Activated T-cell treated with anti-CD3 and anti-CD28 coated beads for 48 hours (primary cell): ENCODE measurements at regions not wholly inside any gene's neighbourhood (a gene's known extent, or its start where the extent isn't known, plus 50 kb on each side); places are given as distances from the start of the nearest gene placed in this dataset.

Experiments used
- DNase-seq: peaks from one replicate; pipeline ENCODE4 v3.0.0-alpha.2; 2020; ENCODE audit warnings: low read depth

DNA sequence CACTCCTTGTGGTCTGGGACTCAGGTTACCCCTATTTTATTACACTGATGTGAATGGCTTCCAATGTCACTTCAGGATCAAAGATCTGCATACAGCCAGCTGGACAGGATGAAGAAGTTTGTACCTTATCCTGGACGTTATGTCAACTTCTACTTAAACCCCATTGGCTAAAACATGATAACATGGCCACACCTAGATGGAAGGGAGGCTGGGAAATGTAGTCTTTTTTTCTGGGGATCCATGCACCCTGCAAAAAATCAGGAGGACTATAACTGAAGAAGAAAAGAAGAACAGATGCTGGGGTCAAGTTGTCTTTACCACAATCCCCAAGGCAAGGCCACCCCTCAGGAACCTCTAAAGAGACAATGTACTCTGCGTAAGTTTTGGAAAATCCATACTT, 459.2 kb downstream of the BCOR start:
- DNase-seq = no peak

DNA sequence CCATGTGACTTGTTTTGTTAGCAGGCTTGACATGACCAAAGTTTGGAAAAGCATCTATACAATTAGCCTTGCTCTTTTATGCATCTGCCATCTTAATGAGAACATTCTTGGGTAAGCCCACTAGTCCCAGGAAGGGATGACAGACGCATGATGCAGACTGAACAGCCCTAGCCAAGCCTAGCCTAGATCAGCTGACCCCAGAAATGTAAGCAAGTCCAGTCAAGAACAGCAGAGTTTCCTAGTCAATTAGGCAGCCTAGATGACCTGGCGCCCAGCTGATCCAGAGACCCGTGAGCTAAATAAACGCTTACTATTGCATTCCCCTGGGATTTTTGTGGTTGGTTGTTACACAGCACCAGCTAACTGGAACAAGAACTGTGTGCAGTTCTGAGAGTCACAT, 457.9 kb downstream of the BCOR start:
- DNase-seq = no peak

DNA sequence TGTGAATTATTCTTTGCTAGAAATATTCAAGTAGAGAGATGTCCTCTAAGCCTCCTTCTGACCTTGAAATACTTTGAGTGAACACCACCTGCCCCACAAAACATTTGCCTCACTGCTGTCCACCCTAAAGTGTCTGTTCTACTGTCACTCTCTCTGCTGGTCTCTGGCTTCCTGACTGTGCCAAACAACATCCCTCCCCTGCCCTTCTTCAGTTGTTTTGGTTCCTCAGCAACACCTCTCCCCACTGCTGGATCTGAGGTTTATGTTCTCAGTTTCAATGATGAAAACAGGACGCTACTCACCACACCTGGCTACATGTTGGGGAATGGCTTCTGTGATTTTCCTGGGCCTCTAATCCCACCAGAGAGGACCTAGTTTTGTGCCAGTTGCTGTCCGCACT, 456.9 kb downstream of the BCOR start:
- no peak for DNase-seq

DNA sequence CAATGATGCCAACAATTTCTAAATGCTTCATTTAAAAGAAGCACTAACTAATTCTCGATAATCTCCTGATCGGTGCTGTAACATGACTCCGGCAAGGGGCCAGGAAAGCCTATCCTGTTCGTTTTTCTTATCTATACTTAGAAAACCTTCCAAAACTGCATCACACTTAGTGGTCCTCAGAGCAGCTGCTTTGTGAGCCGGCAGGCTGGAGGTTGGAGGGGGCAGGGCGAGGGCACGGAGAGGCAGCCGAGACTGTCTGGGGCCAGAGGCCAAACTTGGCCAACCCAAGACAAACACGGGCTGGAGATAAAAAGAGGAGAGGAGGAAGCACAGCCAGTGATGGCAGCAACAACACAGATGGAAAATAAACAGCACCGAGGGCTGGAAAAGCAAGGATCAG, 455.7 kb downstream of the BCOR start:
- no peak for DNase-seq

DNA sequence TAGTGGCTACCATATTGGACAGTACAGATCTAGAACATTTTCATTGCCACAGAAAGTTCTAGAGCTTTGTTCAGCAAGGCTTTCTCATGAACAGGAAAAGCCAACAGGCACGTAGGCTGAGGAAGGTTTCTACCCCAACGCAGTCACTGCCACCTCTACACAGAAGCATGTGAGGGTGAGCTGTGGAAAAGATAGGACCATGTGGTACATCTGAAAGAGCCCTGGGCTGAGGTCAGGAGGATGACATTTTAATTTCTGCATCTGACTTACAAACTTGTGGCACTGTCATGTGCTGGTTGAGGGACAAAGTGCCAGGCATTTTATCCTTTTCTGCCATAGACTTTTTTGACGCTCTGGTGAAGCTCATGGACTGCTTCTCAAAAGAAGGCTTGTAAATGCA, 454.2 kb downstream of the BCOR start:
- DNase-seq = no peak

DNA sequence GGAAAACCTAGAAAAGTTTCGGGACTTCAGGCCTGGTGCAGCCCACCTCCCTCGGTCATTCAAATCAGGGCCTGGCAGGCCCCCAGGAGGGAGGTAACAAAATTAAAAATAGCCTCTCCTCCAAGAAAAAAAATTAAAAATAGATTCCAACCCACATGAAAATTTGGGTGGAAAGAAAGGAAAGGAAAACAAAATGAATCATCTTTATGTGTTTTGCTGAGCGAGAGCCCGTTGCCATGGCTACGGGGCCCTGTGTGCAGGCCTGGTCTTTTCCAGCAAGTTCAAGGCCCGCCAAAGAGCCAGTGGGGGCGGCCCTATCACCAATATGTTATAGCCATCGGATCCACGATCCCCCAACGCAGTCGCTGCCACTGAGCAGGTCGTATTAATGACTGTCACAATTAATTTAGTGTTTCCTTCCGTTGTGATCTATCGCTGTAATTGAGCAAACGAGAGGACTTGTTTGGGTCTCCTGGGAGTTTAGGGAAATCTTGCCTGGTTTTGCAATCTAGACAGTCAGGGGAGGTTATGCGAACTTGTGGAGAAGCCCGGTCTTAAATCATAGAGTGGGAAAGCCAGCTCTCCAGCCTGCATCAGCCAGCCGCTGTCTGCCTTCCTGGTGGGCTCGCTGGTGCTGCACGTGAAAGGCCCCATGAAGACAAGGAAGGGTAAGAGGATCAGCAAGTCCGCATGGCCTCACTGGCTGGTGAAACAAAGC, 452.4 kb downstream of the BCOR start:
- peak; percentile 8 for DNase-seq

DNA sequence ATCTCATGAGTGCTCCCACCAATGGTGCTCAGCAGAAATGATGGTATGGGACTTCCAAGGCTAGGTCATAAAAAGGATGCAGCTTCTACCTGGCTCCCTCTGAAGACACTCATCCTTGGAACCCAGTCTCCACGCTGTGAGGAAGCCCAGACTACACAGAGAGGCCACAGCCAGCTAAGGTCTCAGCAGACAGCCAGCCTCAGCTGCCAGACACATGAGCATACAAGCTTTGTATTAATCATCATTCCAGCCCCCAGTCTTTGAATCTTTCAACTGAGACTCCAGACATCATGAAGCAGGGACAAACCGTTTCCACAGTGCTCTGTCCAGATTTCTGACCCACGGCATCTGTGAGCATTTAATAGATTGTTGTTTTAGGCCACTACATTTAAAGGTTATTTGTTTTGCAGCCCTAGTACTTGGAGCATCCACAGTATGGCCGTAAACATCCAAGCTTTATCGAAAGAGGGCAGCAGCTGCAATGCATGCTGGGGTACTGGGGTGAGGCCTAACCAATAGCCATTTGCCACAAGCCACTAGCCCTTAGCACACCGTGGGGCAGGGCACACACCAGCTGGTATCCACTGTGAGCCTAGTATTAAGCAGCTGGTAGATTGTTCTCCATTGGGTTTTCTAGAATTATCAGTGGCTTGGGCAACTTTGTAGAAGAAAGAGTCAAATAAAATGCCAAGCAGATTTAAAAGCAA, 449.1 kb downstream of the BCOR start:
- no peak for DNase-seq

DNA sequence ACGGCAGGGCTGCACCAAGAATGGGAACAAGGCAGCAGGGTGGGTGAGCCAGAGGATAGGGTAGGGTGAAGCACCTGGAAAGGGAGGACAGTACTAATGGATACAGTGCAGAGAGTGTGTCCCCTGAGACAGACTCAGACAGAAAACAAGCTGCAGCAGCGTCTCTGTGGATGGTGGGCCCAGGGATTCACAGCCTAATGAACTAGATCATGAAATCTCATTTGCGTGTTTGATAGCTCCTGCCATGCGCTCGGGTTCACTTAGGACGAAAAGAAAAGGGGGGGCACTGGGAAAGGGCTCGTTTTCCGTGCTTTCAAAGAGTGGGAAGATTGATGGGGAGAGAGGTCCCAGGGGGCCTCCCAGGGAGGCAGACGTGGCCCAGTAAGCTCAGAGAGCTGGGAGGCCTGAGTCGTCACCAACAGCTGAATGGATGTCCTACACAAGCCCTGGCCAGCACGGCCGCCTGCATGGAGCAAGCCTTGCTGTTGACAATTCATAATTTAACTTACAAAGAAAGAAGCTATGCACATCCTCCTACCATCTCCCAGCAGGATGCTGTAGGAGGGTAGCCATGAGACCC, 446.9 kb downstream of the BCOR start:
- DNase-seq = no peak

DNA sequence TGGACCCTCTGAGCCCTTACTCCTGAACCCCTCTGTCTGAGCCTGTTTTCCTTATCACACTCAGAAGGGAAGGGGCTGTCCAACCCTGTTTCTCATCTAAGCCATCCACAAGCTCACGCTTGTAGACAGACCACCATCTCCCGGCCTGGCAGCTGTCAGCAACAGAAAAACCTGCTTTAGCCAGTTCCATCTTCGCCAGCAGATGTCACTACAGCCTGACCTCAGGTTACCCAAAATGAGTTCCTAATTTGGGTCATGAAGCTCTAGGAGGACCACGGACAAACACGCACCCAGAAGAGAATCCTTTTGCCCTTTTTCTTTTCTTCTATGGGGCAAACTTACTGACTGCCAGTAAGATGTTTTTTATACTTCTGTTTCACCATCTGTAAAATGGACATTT, 445.4 kb downstream of the BCOR start:
- peak; percentile 6 for DNase-seq

DNA sequence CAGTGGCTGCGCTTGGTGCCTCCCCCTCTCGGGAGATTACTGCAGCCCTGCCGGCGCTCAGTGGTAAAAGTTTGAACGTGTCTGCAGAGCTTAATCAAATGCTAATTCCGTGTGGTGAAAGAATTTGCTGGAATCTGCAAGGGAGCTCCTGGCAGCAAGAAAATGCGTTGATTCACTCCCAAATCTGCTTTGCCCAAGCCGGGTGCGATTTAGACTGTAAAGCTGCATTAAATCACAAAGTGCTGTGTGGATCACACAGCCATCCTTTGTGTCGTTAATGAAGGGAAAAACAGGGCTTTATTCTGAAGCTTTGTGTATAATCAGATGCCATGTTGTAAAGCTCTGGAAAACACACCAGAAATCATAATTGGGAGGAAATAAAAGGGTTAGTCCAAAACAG, 444.1 kb downstream of the BCOR start:
- DNase-seq = no peak

DNA sequence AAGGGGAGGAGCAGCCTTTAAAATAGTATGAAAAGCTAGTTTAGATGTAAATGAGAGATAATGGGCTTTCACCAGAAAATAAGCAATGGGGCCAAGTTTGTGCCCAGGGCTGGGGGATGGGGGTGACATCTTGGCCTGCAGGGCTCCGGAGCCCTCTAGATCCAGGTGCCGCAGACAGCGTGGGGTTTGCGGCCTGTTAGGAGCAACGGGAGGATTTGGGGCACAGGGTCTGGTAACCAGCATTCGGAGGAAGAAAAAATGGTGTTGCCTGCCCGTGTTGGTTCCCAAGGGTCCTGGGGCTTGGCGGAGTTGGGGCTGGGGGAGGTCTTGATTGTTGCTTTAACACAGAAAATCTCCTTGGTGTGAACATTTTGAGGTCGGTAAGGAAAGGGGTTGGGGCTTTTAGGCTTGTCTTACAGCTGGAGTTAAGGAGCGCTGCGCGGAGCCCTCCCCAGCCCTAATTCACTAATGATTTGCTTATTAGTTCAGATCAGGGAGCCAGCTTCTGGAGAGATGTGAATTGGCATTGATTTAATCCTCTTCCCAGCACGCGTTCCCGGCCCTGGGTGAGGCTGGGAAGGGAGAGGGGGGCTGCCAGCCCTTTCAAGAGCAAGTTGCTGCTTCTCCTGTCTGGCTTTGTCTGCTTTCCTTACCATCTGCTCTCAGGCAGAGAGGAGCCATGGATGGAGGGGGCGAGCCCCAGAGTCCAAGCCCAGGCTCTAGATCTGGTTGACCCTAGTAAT, 443.4 kb downstream of the BCOR start:
- DNase-seq = no peak

DNA sequence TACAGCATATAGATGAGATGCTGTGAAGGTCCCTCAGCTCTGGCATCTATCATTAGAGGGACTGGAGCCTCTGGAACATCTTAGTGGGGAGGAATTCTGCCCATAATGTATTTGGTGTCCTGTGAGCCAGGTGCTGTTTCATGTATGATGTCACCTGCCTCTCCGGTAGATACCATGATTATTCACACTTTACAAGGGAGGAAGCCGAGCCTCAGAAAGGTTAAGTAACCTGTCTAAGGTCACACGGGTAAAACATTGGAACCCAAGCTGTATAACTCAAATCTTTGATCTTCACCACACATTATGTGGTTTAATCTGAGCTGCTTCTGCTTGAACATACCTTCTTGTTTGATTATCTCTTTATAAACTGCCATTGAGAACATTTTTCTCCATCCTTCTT, 442.8 kb downstream of the BCOR start:
- DNase-seq = no peak

DNA sequence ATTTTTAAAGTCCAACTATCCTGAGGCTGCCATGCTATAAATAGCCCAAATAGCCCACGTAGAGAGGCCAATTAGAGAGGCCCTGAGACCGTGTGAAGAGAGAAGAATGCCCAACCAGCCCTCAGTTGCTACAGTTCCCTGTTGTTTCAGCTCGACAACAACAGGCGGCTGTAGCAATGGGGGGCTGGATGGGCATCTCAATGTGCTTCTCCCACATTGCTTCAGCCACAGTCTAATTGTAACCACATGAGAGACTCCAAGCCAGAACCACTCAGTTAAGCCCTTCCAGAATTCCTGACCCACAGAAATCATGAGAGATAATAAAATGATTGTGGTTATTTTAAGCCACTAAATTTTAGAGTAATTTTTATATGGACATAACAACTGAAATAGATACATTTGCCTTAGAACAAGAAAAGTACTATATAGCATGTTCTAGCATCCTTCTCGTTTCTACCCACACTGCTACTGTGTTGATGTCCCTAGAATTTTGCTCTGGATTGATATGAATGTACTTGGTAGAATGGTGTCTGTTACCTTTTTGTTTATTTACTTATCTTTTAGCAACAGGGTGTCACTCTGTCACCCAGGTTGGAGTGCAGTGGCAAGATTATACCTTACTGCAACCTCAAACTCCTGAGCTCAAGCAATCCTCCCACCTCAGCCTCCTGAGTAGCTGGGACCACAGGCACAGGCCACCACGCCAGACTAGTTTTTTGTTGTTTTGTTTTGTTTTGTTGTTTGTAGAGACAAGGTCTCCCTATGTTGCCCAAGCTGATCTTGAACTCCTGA, 436.4 kb downstream of the BCOR start:
- DNase-seq = no peak

DNA sequence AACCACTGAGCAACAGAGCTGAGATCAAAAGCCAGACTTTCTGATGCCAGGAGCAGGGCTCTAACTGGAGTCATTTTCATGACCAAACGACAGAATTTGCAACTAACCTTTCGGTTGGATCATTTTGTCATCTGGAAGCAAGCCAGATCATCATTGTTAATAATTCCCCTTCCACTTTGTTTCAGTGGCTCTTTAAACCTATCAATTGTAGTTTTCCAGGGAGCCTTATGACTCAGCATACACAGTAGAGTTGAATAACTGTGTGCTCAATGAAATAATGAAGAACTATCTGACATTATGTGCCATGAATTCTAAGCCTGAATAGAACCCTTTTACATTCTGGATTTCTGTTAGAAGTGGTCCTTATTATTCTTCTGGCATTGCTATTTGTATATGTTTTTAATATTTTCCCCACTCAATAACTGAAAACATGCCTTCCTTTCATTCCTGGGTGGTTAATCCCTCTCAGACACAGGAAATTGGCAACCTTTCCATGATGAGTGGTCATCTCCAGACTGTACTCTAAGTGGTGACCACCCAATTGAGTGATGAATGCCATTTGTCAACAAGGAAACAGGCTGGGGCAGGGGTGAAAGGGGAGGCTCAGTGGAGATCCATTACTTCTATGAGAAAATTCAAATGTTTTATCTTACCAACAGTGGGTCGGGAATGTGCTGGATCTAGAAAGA, 431.8 kb downstream of the BCOR start:
- DNase-seq = no peak

DNA sequence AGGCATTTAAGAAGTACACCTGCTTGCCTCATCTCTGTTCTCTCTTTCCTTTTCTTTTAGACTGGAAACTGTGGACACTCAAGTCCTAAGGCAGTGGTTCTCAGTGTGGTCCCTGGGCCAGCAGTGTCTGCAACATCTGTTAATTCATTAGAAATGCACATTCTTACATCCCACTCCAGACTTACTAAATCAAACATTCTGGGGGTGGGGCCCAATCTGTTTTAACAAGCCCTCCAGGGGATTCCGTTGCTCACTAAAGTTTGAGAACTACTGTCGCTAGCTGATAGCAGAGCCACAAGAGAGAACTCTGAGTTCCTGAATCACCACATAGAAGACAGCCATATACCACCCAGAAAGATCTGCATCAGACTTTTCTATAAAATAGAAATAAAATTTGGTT, 430.6 kb downstream of the BCOR start:
- no peak for DNase-seq

DNA sequence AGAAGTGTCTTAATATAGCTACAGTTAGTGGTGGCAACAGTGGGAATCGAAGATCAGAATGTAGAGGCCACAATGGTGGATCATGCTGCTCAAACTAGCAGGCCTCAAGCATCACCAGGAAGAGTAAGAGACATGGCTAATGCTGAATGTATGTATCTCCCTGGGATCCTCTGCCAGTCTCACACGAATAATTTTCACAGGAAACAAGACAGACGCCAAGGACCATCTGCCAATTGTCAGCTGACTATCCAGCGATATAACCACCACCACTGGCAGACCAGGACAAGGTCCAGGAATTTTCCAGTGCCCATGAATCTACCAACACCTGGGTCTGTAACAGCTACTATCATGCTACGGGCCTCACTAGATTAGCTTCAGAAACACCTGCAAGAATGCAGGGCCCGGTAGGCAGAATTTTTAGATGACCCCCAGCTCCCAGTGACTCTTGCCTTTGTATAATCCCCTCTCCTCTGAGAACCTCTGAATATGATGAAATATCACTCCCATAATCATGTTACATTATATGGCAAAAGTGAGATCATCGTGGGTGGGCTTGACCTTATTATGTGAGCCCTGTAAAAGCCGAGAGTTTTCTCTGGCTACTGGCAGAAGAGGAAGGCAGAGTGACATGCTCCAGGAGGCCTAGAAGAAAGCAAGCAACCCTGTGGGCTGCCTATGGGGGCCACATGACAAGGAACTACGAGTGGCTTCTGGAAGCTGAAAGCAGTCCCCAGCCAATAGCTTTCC, 429.8 kb downstream of the BCOR start:
- DNase-seq = no peak

DNA sequence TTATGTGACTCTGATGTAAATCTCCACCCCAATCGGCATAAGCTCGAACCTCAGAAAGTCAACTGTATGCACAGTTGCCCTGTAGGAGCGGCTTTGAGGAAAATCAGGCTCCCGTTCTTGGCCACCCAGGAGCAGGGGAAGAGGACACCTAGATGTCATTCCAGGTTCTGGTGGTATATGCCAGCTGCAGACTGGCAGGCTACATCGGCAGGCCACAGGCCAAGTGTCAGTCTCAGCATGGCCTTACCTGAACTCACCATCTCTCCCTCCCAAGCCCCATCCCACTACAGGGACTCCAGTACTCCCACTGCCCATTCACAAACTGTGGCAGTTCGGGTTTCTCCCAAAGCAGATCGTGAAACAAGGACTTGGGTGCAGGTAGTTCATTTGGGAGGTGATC, 428.1 kb downstream of the BCOR start:
- no peak for DNase-seq

DNA sequence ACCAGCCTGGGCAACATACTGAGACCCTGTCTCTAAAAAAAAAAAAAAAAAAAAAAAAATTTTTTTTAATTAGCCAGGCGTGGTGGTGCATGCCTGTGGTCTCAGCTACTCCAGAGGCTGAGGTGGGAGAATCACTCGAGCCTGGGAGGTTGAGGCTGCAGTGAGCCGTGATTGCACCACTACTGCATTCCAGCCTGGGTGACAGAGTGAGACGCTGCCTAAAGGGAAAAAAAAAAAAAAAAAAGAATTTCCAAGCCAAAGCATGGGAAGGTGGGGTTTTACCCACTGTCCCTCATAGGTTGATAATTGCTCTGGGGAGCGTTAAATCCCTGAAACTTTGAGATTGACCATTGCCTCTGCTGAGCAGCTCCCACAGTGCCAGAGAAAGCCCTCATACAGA, 427.5 kb downstream of the BCOR start:
- no peak for DNase-seq

DNA sequence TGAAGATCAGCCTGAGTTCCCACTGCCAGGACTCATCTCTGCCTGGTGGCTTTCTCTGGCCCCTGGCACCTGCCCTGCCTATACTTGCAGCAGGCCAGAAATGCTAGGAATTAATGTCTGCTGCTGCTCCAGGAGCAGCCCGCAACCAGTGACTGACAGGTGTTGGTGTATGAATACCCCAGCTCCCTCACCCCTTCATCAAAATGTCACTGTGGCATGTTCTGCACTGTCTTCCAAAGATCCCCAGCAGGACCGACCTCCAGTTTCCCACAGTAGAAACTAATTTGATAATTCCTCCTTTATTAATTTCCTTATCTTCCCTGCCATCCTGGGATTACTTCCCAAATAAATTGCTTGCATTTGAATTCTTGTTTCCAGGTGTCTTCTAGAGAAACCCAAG, 425.4 kb downstream of the BCOR start:
- no peak for DNase-seq

DNA sequence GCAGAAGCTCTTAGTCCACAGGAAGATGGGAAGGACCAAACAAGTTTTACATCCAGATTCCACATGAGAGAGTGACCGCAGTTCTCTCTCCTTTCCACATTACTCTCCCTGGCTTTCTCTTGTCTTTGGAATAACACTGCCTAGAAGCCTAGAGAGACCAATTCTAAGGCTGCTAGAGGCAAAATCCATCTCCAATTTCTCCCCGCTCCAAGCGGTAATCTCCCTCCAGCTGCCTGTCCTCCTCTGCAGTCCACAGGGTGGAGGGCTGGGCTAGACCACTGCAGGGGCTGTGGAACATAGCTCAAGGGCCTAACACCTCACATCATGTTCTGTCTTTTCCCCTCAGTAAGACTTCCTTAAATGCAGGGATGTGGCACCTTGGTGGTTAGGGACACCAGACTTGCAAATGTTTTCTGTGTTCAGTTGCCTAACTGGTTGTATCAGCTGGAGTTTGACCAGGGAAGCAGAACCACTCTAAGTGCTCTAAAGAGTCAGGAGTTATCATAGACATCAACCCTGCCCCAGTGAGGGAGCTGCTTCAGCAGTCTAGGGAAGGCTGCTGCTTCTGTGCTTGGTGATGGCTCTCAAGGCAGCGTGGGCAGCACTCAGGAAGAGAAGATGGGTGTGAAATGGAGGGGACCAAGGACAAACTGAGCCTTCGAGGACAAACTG, 423.1 kb downstream of the BCOR start:
- no peak for DNase-seq
